GM13977 (cell line): ENCODE measurements at regions not wholly inside any gene's neighbourhood (a gene's known extent, or its start where the extent isn't known, plus 50 kb on each side); places are given as distances from the start of the nearest gene placed in this dataset.
"Not testable (repeated sequence)": the region's sequence is repeated elsewhere in the genome, so short reads cannot be mapped to it uniquely, and the experiment has no call there.

Experiments used
- DNase-seq: peaks from one replicate; pipeline ENCODE4 v3.0.0; 2012; ENCODE audit warnings: low spot score
- CTCF ChIP-seq: IDR thresholded peaks from 2 replicates; pipeline ENCODE4 v1.5.1; 2012; ENCODE audit warnings: mild to moderate bottlenecking, control low read depth; ENCODE audit not compliant: insufficient read depth; ENCODE audit errors: extremely low read depth, missing control alignments
- in situ Hi-C: fragments of 300-500 bp; cut with MboI; formaldehyde crosslinking; loops from one replicate; pipeline ENCODE4 v1.12.0; 2022; ENCODE audit warnings: low sequenced_read_pairs, low pct_unique_long_range_greater_than_20kb, mixed read lengths, inconsistent platforms; ENCODE audit not compliant: unreplicated experiment

DNA sequence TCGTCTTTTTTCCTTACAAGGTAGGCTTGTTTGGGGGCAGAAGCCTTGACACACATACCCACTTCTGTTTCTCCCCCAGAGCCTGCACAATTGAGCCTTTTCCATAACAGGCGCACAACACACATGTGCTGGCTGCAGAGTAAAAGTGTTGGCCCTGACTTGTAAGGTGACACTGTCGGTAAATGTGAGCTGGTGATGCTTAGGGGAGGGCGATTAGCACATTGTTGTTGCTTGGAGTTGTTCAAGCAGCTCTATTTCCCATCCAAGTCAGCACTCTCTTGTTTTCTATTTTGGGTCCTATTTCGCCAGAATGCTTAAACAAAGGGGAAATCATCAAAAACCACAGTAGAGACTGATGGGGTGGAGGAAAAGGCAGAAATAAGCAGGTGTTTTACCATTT is 51.9 kb upstream of the PTPRJ start:
- no peak for DNase-seq
- in situ Hi-C loops = no loop called here
- no peak for TF ChIP-seq CTCF

- in situ Hi-C loops = no loop called here
- no peak for DNase-seq
- TF ChIP-seq CTCF = no peak
Observed at GRCh38 chr11:47924184-47924691, 56.1 kb upstream of the PTPRJ start.

GRCh38 chr11:47923667-47924066 is 56.7 kb upstream of the PTPRJ start:
- no peak for TF ChIP-seq CTCF
- in situ Hi-C loops = no loop called here
- no peak for DNase-seq

DNA sequence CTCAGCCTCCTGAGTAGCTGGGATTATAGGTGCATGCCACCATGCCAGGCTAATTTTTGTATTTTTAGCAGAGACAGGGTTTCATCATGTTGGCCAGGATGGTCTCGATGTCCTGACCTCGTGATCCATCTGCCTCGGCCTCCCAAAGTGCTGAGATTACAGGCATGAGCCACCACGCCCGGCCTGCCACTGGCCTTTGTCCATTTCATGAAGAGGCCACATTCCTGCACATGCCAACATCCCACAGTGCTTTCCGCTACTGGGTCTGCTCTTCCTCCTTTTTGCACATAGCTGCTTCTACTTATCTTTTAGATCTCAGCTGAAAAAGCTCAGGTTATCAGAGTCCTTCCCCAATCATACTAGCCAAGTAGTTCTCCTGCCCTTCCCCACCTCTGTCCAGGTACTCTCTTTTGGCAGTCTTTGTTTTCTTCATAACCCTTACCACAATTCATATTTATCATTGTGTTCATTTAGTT is 59.2 kb upstream of the PTPRJ start:
- in situ Hi-C loops, DNase-seq: not testable (repeated sequence)

DNA sequence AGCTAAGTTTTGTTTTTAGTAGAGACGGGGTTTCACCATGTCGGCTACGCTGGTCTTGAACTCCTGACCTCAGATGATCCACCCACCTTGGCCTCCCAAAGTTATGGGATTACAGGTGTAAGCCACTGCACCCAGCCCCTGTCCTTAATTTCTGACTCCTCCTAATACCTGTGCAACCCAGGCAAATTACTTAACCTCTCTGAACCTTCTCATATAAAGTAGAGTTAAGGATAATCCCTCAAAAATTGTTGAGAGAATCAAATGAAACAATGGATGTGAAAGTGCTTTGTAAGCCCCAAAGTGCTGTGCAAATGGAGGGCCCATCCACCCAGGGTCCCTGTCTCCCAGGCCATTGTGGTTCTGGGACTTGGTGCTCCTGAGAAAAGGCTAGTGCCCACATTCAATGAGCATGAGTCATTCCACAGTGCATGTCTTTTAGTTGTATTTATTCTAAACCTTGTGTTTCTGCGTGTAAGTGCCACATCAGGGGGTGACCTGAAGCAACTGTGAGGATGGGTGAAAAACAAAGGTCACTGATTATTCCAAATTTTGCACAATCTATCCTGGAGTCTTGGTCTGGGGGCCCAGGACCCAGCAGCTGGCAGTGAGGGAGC is 61.4 kb upstream of the PTPRJ start:
- TF ChIP-seq CTCF = no peak
- no peak for DNase-seq
- in situ Hi-C loops = no loop called here

- no peak for TF ChIP-seq CTCF
- DNase-seq = no peak
- in situ Hi-C loops = no loop called here
Observed at GRCh38 chr11:47918370-47918690, 62.0 kb upstream of the PTPRJ start.

DNA sequence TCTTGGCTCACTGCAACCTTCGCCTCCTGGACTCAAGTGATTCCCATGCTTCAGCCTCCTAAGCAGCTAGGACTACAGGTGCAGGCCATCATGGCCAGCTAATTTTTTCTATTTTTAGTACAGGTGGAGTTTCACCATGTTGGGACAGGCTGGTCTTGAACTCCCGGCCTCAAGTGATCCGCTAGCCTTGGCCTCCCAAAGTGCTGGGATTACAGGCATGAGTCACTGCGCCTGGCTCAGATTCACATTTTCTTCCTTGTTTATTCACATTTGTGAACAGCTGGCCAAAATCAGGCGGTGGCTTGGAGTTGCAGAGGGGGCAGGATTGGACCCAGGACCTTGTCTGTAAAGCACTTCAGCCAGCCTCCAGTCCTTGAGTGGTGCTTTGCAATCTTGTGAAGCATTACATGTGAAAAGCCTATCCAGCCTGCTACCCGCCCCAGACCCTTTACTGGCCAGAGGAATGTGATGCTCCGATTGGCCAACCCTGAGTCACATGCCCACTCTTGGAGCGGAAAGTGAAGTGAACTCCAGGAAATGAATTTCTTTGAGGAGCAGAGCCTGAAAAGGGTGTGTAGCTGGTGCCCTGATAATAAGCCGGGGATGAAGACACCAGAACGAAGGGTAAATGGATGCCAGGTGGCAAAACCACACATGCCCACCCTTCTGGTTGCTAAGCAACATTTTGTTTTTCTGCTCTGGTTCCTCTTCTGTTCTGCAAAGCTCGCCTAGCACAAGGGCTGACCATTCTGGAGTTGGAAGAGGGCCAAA is 62.6 kb upstream of the PTPRJ start:
- no peak for DNase-seq
- in situ Hi-C loops = no loop called here
- no peak for TF ChIP-seq CTCF
